ENCODE measurements at regions not wholly inside any gene's neighbourhood (a gene's known extent, or its start where the extent isn't known, plus 50 kb on each side); places are given as distances from the start of the nearest gene placed in this dataset.

GRCh38 chr6:148649454-148649963 is 97.3 kb upstream of the UST start:
- FAIRE-seq (no peak), DNase-seq (ENCODE audit: low read depth in 1 of 2, low spot score in 1 of 2) (no peak), ATAC-seq (no peak)
- ChIA-PET CTCF (interaction anchor here (0.8 kb wide), 1 partner anchor 72 kb away, joined by 3 read pairs; no protein-coding TSS in a partner anchor), POLR2A (no interaction called here)
- H3K9me3 ChIP-seq, result peaks cover 10% of the 10 kb centered on the region; the same call in 1 of the 3 replicates
- H3K27ac ChIP-seq, result no peak overlapping the region
- H3K4me1 ChIP-seq, result no peaks in the 10 kb centered on the region
- H3K4me2 ChIP-seq, result no peak overlapping the region
- H3K4me3 ChIP-seq, result no peak overlapping the region
- no peak for TF ChIP-seq MAX (IDR thresholded peaks at IDR 0.05)
- TF ChIP-seq ATOH8 (CRISPR knock-in tag; IDR thresholded peaks at IDR 0.05; ENCODE audit: low read depth), result no peak
- TF ChIP-seq PBX3 (IDR thresholded peaks at IDR 0.05), result no peak
- TF ChIP-seq CBX2 (IDR thresholded peaks at IDR 0.05; ENCODE audit: borderline replicate concordance, low read depth), result no peak
- no peak for TF ChIP-seq POLR2A (IDR thresholded peaks at IDR 0.05; ENCODE audit: low read length)
- TF ChIP-seq RFX5 (IDR thresholded peaks at IDR 0.05), result no peak
- TF ChIP-seq JUN (IDR thresholded peaks at IDR 0.05), result no peak
- no peak for TF ChIP-seq TP53 (CRISPR knock-in tag; IDR thresholded peaks at IDR 0.05)
- no peak for TF ChIP-seq USF2 (IDR thresholded peaks at IDR 0.05)
- TF ChIP-seq HEYL (CRISPR knock-in tag; IDR thresholded peaks at IDR 0.05), result no peak
- TF ChIP-seq MAFK (IDR thresholded peaks at IDR 0.05; ENCODE audit: partially characterized antibody), result no peak
- TF ChIP-seq NPAS2 (CRISPR knock-in tag; IDR thresholded peaks at IDR 0.05; ENCODE audit: borderline replicate concordance), result no peak

GRCh38 chr6:148650941-148651505 is 95.8 kb upstream of the UST start:
- Histone ChIP-seq H3K4me1 (no peaks in the 10 kb centered on the region), H3K27ac (no peak overlapping the region), H3K4me3 (no peak overlapping the region), H3K9me3 (peaks cover 10% of the 10 kb centered on the region; the same call in 1 of the 3 replicates), H3K4me2 (no peak overlapping the region)
- TF ChIP-seq GATA3 (IDR thresholded peaks at IDR 0.05; ENCODE audit: borderline replicate concordance) (no peak), HDAC2 (IDR thresholded peaks at IDR 0.05) (no peak)
- CTCF ChIA-PET, result interaction anchor here (0.6 kb wide), 1 partner anchor 94 kb away, joined by 3 read pairs; no protein-coding TSS in a partner anchor
- ATAC-seq, result no peak
- WGBS (ENCODE audit: missing lambda C conversion rate), result 21% methylated on average over 2 of the region's 2 CpGs
- POLR2A ChIA-PET, result no interaction called here
- DNase-seq (ENCODE audit: low read depth in 1 of 2, low spot score in 1 of 2), result no peak
- FAIRE-seq, result no peak

GRCh38 chr6:148652205-148652604 is 94.6 kb upstream of the UST start:
- ChIA-PET POLR2A (no interaction called here), CTCF (interaction anchor here (0.6 to 1.3 kb wide), 2 partner anchors 18 to 19 kb away, joined by 3 read pairs; no protein-coding TSS in a partner anchor)
- FAIRE-seq (no peak), DNase-seq (ENCODE audit: low read depth in 1 of 2, low spot score in 1 of 2) (no peak), ATAC-seq (no peak)
- H3K9me3 ChIP-seq, result peaks cover 10% of the 10 kb centered on the region; the same call in 1 of the 3 replicates
- H3K4me3 ChIP-seq, result no peak overlapping the region
- H3K4me1 ChIP-seq, result no peaks in the 10 kb centered on the region
- TF ChIP-seq CBX2 (IDR thresholded peaks at IDR 0.05; ENCODE audit: borderline replicate concordance, low read depth) (no peak), MAZ (IDR thresholded peaks at IDR 0.05; ENCODE audit: borderline replicate concordance, low read depth, low read length) (no peak), E2F6 (IDR thresholded peaks at IDR 0.05; ENCODE audit: borderline replicate concordance, low read depth) (no peak), FOSB (CRISPR knock-in tag; IDR thresholded peaks at IDR 0.05) (no peak), TP53 (CRISPR knock-in tag; IDR thresholded peaks at IDR 0.05) (no peak), POLR2AphosphoS2 (conservative IDR thresholded peaks at IDR 0.05; ENCODE audit: low read length) (no peak), CTCF (IDR thresholded peaks at IDR 0.05) (no peak), PBX3 (IDR thresholded peaks at IDR 0.05) (no peak)
- H3K4me2 ChIP-seq, result no peak overlapping the region
- H3K27ac ChIP-seq, result no peak overlapping the region

Data from A549 (cell line).